ENCODE measurements at regions not wholly inside any gene's neighbourhood (a gene's known extent, or its start where the extent isn't known, plus 50 kb on each side); places are given as distances from the start of the nearest gene placed in this dataset.

DNA sequence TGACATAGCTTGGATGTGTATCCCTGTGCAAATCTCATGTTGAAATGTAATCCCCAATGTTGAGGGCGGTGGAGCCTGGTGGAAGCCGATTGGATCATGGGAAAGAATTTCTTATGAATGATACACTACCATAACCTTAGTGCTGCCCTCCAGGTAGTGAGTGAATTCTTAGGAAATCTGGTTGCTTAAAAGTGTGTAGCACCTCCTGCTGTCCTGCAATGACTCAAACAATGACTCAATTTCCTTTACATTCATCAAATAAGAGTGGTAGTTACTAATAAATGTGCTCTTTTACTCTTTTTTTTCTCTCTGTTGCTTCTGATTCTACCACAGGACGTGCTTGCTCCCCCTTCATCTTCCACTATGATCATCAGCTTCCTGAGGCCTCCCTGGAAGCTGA, 1696.0 kb upstream of the CDH9 start:
- 4% methylated on average over 3 of the region's 3 CpGs for WGBS (ENCODE audit: low lambda C conversion rate)
- no peaks in the 10 kb centered on the region for H3K9me3 ChIP-seq
- POLR2A ChIA-PET: no interaction called here
- no peak for DNase-seq
- H3K4me3 ChIP-seq (ENCODE audit: low read depth in 2 of 2, low read length in 1 of 2): no peak overlapping the region
- no peaks in the 10 kb centered on the region for H3K79me2 ChIP-seq (ENCODE audit: insufficient read depth)
- H3K4me1 ChIP-seq (ENCODE audit: control insufficient read depth in 1 of 2, insufficient read depth in 2 of 2, low read depth in 1 of 2, low read length in 1 of 2): no peaks in the 10 kb centered on the region
- H4K20me1 ChIP-seq (ENCODE audit: insufficient read depth): no peaks in the 10 kb centered on the region
- H3K9me2 ChIP-seq: no peaks in the 10 kb centered on the region
- no peak overlapping the region for H3K27ac ChIP-seq (ENCODE audit: low read depth in 2 of 2, low read length in 1 of 2)
- CTCF ChIA-PET: interaction anchor here (1.1 kb wide), 1 partner anchor 13 kb away, joined by 5 read pairs; no protein-coding TSS in a partner anchor
- no peak overlapping the region for H2AFZ ChIP-seq (ENCODE audit: low read depth)
- no peaks in the 10 kb centered on the region for H3K36me3 ChIP-seq (replicated peaks in 1 of 2; ENCODE audit: control insufficient read depth in 1 of 2, insufficient read depth in 2 of 2, low read length in 1 of 2)
- TF ChIP-seq, protein P1, sequence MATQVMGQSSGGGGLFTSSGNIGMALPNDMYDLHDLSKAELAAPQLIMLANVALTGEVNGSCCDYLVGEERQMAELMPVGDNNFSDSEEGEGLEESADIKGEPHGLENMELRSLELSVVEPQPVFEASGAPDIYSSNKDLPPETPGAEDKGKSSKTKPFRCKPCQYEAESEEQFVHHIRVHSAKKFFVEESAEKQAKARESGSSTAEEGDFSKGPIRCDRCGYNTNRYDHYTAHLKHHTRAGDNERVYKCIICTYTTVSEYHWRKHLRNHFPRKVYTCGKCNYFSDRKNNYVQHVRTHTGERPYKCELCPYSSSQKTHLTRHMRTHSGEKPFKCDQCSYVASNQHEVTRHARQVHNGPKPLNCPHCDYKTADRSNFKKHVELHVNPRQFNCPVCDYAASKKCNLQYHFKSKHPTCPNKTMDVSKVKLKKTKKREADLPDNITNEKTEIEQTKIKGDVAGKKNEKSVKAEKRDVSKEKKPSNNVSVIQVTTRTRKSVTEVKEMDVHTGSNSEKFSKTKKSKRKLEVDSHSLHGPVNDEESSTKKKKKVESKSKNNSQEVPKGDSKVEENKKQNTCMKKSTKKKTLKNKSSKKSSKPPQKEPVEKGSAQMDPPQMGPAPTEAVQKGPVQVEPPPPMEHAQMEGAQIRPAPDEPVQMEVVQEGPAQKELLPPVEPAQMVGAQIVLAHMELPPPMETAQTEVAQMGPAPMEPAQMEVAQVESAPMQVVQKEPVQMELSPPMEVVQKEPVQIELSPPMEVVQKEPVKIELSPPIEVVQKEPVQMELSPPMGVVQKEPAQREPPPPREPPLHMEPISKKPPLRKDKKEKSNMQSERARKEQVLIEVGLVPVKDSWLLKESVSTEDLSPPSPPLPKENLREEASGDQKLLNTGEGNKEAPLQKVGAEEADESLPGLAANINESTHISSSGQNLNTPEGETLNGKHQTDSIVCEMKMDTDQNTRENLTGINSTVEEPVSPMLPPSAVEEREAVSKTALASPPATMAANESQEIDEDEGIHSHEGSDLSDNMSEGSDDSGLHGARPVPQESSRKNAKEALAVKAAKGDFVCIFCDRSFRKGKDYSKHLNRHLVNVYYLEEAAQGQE (IDR thresholded peaks at IDR 0.05; ENCODE audit: low read depth, low read length): no peak
- TF ChIP-seq JUND (IDR thresholded peaks at IDR 0.05): no peak
- H3K4me2 ChIP-seq: no peak overlapping the region
- no peaks in the 10 kb centered on the region for H3F3A ChIP-seq (replicated peaks; ENCODE audit: insufficient read depth)
- no peak overlapping the region for H3K9ac ChIP-seq
- no peaks in the 10 kb centered on the region for H3K27me3 ChIP-seq (ENCODE audit: insufficient read depth)

DNA sequence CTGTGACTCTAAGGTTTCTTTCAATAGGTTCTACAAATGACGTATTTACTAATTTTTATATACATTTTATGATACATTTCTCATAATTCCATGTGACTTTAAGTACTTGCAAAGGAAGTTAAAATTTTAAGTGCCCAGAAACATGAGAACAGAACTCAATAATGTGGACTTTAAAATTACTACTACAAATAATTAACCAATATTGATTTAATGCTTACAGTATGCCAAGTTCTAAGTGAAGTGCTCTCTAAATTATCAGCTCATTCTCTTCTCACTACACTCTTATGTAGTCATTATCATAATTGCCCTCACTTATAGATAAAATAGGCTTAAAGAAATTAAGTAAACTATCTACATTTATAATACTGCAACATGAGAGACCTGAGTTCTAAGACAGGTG, 1690.7 kb upstream of the CDH9 start:
- WGBS (ENCODE audit: low lambda C conversion rate): 19% methylated on average over 1 of the region's 1 CpG
- DNase-seq: no peak
- Histone ChIP-seq H3K4me1 (ENCODE audit: control insufficient read depth in 1 of 2, insufficient read depth in 2 of 2, low read depth in 1 of 2, low read length in 1 of 2) (no peaks in the 10 kb centered on the region), H3K36me3 (replicated peaks in 1 of 2; ENCODE audit: control insufficient read depth in 1 of 2, insufficient read depth in 2 of 2, low read length in 1 of 2) (no peaks in the 10 kb centered on the region), H3K27me3 (ENCODE audit: insufficient read depth) (no peaks in the 10 kb centered on the region), H2AFZ (ENCODE audit: low read depth) (no peak overlapping the region), H3K9me2 (no peaks in the 10 kb centered on the region), H4K20me1 (ENCODE audit: insufficient read depth) (no peaks in the 10 kb centered on the region), H3F3A (replicated peaks; ENCODE audit: insufficient read depth) (no peaks in the 10 kb centered on the region), H3K9me3 (no peaks in the 10 kb centered on the region), H3K4me2 (no peak overlapping the region), H3K4me3 (ENCODE audit: low read depth in 2 of 2, low read length in 1 of 2) (no peak overlapping the region), H3K79me2 (ENCODE audit: insufficient read depth) (no peaks in the 10 kb centered on the region), H3K9ac (no peak overlapping the region), H3K27ac (ENCODE audit: low read depth in 2 of 2, low read length in 1 of 2) (no peak overlapping the region)
- ChIA-PET CTCF (no interaction called here), POLR2A (no interaction called here)
- TF ChIP-seq GATA2 (CRISPR knock-in tag; IDR thresholded peaks at IDR 0.05) (no peak), FOXM1 (IDR thresholded peaks at IDR 0.05; ENCODE audit: low read depth) (no peak), GABPA (IDR thresholded peaks at IDR 0.05; ENCODE audit: low read depth) (no peak), TAF1 (IDR thresholded peaks at IDR 0.05; ENCODE audit: borderline replicate concordance, low read depth, low read length) (no peak), EP300 (IDR thresholded peaks at IDR 0.05; ENCODE audit: borderline replicate concordance in 1 of 2, low read depth in 1 of 2, low read length in 1 of 2) (no peak), TEAD4 (IDR thresholded peaks at IDR 0.05; ENCODE audit: borderline replicate concordance, insufficient read depth) (no peak), FOXJ3 (CRISPR knock-in tag; IDR thresholded peaks at IDR 0.05) (no peak), NRF1 (IDR thresholded peaks at IDR 0.05; ENCODE audit: low read depth, low read length) (no peak), RXRA (IDR thresholded peaks at IDR 0.05; ENCODE audit: borderline replicate concordance, low read depth) (no peak), SIN3A (IDR thresholded peaks at IDR 0.05; ENCODE audit: borderline replicate concordance, low read depth, low read length) (no peak)
- TF ChIP-seq, protein P1 (IDR thresholded peaks at IDR 0.05; ENCODE audit: low read depth, low read length): no peak

All from SK-N-SH (cell line).